PC-9 (cell line): ENCODE measurements at regions not wholly inside any gene's neighbourhood (a gene's known extent, or its start where the extent isn't known, plus 50 kb on each side); places are given as distances from the start of the nearest gene placed in this dataset.

ENCODE experiments used
- BruUV-seq: library from RNA; stranded (reverse); fragments of 400-500 nt; replicated peaks from 2 replicates; lab custom pipeline; 2021; lab: Mats Ljungman, UMichigan
- CTCF ChIA-PET: fragments of 300-600 bp; sonication (Branson Sonifier 250); formaldehyde crosslinking; loops from one replicate; lab custom pipeline; 2022; ENCODE audit warnings: antibody characterized with exemption; lab: Charles Lee
- POLR2A ChIA-PET: fragments of 300-600 bp; sonication (Branson Sonifier 250); formaldehyde crosslinking; loops from one replicate; lab custom pipeline; 2022; ENCODE audit warnings: antibody characterized with exemption; ENCODE audit not compliant: unreplicated experiment; lab: Charles Lee
- DNase-seq, 2 experiments: peaks; one replicate each; pipeline versions ENCODE4 v3.0.0 to v3.0.0-alpha.2; 2015 to 2022; ENCODE audit warnings: mixed read lengths in 1 of 2
- H2AFZ ChIP-seq: fragments of 200-600 bp; sonication (generic); 2 replicates; pipeline ENCODE4 v1.8.1; 2017; ENCODE audit warnings: antibody characterized with exemption
- H3F3A ChIP-seq: fragments of 200-600 bp; sonication (generic); 2 replicates; pipeline ENCODE4 v1.8.1; 2017; ENCODE audit warnings: antibody characterized with exemption, mild to moderate bottlenecking, low read depth; ENCODE audit not compliant: insufficient read depth
- H3K27ac ChIP-seq: fragments of 200-600 bp; sonication (generic); 2 replicates; pipeline ENCODE4 v1.6.1; 2016; ENCODE audit warnings: mixed run types
- H3K27me3 ChIP-seq: fragments of 200-600 bp; sonication (generic); 2 replicates; pipeline ENCODE4 v1.6.1; 2016; ENCODE audit warnings: low read depth, mixed run types; ENCODE audit not compliant: insufficient read depth
- H3K36me3 ChIP-seq: fragments of 200-600 bp; sonication (generic); 2 replicates; pipeline ENCODE4 v1.6.1; 2016; ENCODE audit warnings: low read depth, mixed run types
- H3K4me1 ChIP-seq: fragments of 200-600 bp; sonication (generic); replicated peaks from 2 replicates; pipeline ENCODE4 v1.6.1; 2016; ENCODE audit warnings: mixed run types; ENCODE audit not compliant: insufficient read depth
- H3K4me2 ChIP-seq: fragments of 200-600 bp; sonication (generic); 2 replicates; pipeline ENCODE4 v1.6.1; 2017; ENCODE audit warnings: mixed run types
- H3K4me3 ChIP-seq: fragments of 200-600 bp; sonication (generic); 2 replicates; pipeline ENCODE4 v1.6.1; 2016; ENCODE audit warnings: mixed run types
- H3K79me2 ChIP-seq: fragments of 200-600 bp; sonication (generic); 2 replicates; pipeline ENCODE4 v1.6.1; 2017; ENCODE audit warnings: low read depth, mixed run types
- H3K9me2 ChIP-seq: fragments of 200-600 bp; sonication (generic); 2 replicates; pipeline ENCODE4 v1.8.1; 2017; ENCODE audit warnings: mild to moderate bottlenecking; ENCODE audit not compliant: insufficient read depth
- H3K9me3 ChIP-seq: fragments of 200-600 bp; sonication (generic); 2 replicates; pipeline ENCODE4 v1.8.1; 2016; ENCODE audit warnings: low read depth; ENCODE audit not compliant: insufficient read depth
- H4K20me1 ChIP-seq: fragments of 200-600 bp; sonication (generic); 2 replicates; pipeline ENCODE4 v1.8.1; 2017; ENCODE audit not compliant: insufficient read depth
- EZH2 ChIP-seq: fragments of 200-600 bp; sonication (generic); IDR thresholded peaks from 2 replicates; pipeline ENCODE4 v1.8.0; 2017; ENCODE audit warnings: antibody characterized with exemption, low read depth
- intact Hi-C: fragments of 100-400 bp; cut with micrococcal nuclease; formaldehyde crosslinking; loops from one replicate; pipeline ENCODE4 v1.10.0; 2022; ENCODE audit not compliant: unreplicated experiment
- TF ChIP-seq, protein P1 (sequence below): fragments of 200-600 bp; sonication (generic); conservative IDR thresholded peaks from 2 replicates; pipeline ENCODE4 v1.6.1; 2017; ENCODE audit warnings: mixed run types, antibody characterized with exemption, mild to moderate bottlenecking, moderate library complexity

DNA sequence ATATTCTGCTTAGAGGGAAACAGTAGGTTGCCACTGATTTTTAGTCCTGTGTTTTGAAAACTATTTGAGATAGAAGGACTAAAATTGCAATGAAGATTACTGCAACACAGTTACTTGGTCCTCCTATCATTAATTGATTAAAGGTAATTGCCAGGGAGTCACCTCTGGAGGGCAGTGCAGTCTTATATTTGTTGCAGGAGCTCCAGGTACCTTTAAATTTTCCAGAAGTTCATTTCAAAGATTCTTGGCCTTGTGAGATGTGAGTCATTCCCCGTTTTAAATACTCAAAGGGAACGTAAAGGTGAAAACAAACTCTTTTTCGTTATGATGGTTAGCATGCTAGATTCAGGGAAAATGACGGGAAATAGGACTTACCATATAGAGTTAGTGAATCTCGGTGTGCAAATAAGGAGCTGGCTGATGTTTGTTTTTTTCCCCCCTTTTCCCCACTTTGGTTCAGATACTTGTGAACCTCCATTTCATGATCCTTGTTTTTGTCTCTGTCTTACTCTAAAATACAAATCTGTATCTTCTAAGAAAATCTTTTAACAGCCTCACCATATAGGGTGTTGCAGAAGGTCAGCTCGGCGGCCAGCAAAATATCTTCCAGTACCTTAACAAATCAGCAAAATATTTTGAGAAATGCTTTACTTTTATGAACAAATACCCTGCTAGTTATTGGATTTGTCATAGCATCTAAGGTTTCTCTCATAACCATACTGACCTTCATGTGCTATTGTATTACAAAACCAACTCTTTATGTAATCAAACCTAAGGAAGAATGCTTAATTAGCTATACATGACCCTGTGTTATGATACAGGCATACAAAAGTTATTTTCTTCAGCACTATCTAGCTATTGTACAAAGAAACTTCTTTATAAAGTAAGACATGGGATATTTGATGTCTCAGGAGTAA is 143.0 kb upstream of the HDAC9 start:
- DNase-seq, result peak; percentile 56 to 77
- ChIA-PET POLR2A (interaction anchor here (0.7 kb wide), 1 partner anchor 117 kb away, joined by 4 read pairs; no protein-coding TSS in a partner anchor), CTCF (interaction anchor here (0.5 to 2.7 kb wide), 16 partner anchors 218 to 1484 kb away, joined by 3 to 31 read pairs (median 4); no protein-coding TSS in a partner anchor)
- H3K36me3 ChIP-seq, result no peaks in the 10 kb centered on the region
- H3K4me3 ChIP-seq, result peak overlapping the region; percentile 16; the same call in 1 of the 2 replicates
- no peaks in the 10 kb centered on the region for H3F3A ChIP-seq
- H2AFZ ChIP-seq, result peak overlapping the region; percentile 56
- H3K9me2 ChIP-seq, result no peaks in the 10 kb centered on the region
- H3K79me2 ChIP-seq, result no peaks in the 10 kb centered on the region
- TF ChIP-seq, protein P1, sequence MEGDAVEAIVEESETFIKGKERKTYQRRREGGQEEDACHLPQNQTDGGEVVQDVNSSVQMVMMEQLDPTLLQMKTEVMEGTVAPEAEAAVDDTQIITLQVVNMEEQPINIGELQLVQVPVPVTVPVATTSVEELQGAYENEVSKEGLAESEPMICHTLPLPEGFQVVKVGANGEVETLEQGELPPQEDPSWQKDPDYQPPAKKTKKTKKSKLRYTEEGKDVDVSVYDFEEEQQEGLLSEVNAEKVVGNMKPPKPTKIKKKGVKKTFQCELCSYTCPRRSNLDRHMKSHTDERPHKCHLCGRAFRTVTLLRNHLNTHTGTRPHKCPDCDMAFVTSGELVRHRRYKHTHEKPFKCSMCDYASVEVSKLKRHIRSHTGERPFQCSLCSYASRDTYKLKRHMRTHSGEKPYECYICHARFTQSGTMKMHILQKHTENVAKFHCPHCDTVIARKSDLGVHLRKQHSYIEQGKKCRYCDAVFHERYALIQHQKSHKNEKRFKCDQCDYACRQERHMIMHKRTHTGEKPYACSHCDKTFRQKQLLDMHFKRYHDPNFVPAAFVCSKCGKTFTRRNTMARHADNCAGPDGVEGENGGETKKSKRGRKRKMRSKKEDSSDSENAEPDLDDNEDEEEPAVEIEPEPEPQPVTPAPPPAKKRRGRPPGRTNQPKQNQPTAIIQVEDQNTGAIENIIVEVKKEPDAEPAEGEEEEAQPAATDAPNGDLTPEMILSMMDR, result peak; percentile 92
- TF ChIP-seq EZH2, result no peak
- no peaks in the 10 kb centered on the region for H3K27me3 ChIP-seq
- H3K9me3 ChIP-seq, result no peaks in the 10 kb centered on the region
- peak overlapping the region; percentile 50 for H3K4me2 ChIP-seq
- intact Hi-C loops, result loop anchor here (1.0 to 5.0 kb wide), 5 partner anchors 219 to 1313 kb away; no protein-coding TSS in a partner anchor
- H4K20me1 ChIP-seq, result no peaks in the 10 kb centered on the region
- no TSS peak for BruUV-seq
- peaks cover 6% of the 10 kb centered on the region for H3K4me1 ChIP-seq
- no peak overlapping the region for H3K27ac ChIP-seq

DNA sequence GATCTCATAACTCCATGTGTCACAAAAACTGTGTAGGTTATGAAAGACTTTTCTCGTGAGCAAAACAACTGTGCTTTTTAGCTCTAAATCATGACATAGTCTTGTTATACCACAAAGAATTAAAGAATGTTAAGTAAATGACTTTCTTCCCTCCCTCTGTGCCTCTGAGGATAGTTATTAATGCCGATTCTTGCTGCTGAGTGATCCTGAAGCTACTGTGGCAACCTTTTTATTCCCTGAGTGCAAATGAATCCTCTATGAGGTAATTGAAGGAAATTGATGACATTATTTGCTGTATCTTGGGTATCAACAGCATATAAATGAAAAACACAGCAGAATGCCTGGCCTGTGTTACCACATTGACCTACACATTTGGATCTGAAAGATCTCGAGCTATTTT is 142.2 kb upstream of the HDAC9 start:
- TF ChIP-seq EZH2, result no peak
- TF ChIP-seq, protein P1, result no peak
- H3K36me3 ChIP-seq, result no peaks in the 10 kb centered on the region
- H3K4me1 ChIP-seq, result peaks cover 6% of the 10 kb centered on the region
- no peaks in the 10 kb centered on the region for H3K9me3 ChIP-seq
- POLR2A ChIA-PET, result no interaction called here
- no peaks in the 10 kb centered on the region for H3F3A ChIP-seq
- no peak overlapping the region for H3K4me2 ChIP-seq
- 0 out of 2 replicates have a peak overlapping the region, but pooled peaks have one; percentile 56 for H2AFZ ChIP-seq
- H3K9me2 ChIP-seq, result no peaks in the 10 kb centered on the region
- CTCF ChIA-PET, result interaction anchor here (0.6 to 2.7 kb wide), 5 partner anchors 218 to 1089 kb away, joined by 3 to 31 read pairs (median 5); no protein-coding TSS in a partner anchor
- no TSS peak for BruUV-seq
- H3K4me3 ChIP-seq, result no peak overlapping the region
- H3K27ac ChIP-seq, result no peak overlapping the region
- H4K20me1 ChIP-seq, result no peaks in the 10 kb centered on the region
- intact Hi-C loops, result loop anchor here (5.0 kb wide), 2 partner anchors 1089 to 1139 kb away; no protein-coding TSS in a partner anchor
- H3K79me2 ChIP-seq, result no peaks in the 10 kb centered on the region
- H3K27me3 ChIP-seq, result no peaks in the 10 kb centered on the region
- no peak for DNase-seq
